ENCODE measurements at regions not wholly inside any gene's neighbourhood (a gene's known extent, or its start where the extent isn't known, plus 50 kb on each side); places are given as distances from the start of the nearest gene placed in this dataset.

GRCh38 chr6:150806790-150807189 lies 58.7 kb upstream of the MTHFD1L start:
- TF ChIP-seq CTCF (conservative IDR thresholded peaks at IDR 0.05 in 1 of 2, IDR thresholded peaks at IDR 0.05 in 1 of 2; ENCODE audit: extremely low read depth in 1 of 2, insufficient read depth in 1 of 2, low read depth in 1 of 2, low read length in 2 of 2) = no peak
- no peak for TF ChIP-seq EZH2 (IDR thresholded peaks at IDR 0.05; ENCODE audit: borderline replicate concordance, low read length)

All from mammary epithelial cell (primary cell).